ENCODE measurements at regions not wholly inside any gene's neighbourhood (a gene's known extent, or its start where the extent isn't known, plus 50 kb on each side); places are given as distances from the start of the nearest gene placed in this dataset.

DNA sequence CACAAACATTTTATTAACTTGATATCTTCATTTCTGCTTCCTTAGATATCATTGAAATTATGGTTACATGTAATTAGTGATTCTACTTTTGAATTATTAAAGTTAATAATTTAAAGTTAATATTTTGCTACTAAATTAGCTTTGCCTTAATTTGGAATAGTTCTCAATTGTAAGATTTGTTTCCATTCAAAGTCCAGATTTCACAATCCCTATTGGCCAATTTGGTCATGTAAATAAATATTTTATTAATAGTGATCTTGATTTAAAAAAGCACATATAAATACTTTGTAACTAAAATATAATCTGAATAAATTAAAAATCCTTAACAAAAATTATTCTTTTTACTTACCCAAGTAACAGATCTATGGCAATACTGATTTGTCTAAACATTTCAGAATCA, 1558.6 kb downstream of the NCAM2 start:
- no peaks in the 10 kb centered on the region for H3K4me1 Mint-ChIP-seq
- H3K36me3 Mint-ChIP-seq (ENCODE audit: low read depth) = no peaks in the 10 kb centered on the region
- no peak for DNase-seq
- H3K27me3 Mint-ChIP-seq (ENCODE audit: low read depth, poor library complexity) = peaks cover 2% of the 10 kb centered on the region
- H3K27ac Mint-ChIP-seq = no peak overlapping the region
- H3K4me3 Mint-ChIP-seq = no peak overlapping the region
- peaks cover 11% of the 10 kb centered on the region for H3K9me3 Mint-ChIP-seq
- TF ChIP-seq, protein P1, sequence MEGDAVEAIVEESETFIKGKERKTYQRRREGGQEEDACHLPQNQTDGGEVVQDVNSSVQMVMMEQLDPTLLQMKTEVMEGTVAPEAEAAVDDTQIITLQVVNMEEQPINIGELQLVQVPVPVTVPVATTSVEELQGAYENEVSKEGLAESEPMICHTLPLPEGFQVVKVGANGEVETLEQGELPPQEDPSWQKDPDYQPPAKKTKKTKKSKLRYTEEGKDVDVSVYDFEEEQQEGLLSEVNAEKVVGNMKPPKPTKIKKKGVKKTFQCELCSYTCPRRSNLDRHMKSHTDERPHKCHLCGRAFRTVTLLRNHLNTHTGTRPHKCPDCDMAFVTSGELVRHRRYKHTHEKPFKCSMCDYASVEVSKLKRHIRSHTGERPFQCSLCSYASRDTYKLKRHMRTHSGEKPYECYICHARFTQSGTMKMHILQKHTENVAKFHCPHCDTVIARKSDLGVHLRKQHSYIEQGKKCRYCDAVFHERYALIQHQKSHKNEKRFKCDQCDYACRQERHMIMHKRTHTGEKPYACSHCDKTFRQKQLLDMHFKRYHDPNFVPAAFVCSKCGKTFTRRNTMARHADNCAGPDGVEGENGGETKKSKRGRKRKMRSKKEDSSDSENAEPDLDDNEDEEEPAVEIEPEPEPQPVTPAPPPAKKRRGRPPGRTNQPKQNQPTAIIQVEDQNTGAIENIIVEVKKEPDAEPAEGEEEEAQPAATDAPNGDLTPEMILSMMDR (IDR thresholded peaks at IDR 0.05) = no peak

- H3K36me3 Mint-ChIP-seq (ENCODE audit: low read depth) = no peaks in the 10 kb centered on the region
- no peak overlapping the region for H3K4me3 Mint-ChIP-seq
- DNase-seq = no peak
- no peaks in the 10 kb centered on the region for H3K4me1 Mint-ChIP-seq
- TF ChIP-seq, protein P1 (IDR thresholded peaks at IDR 0.05) = no peak
- no peak overlapping the region for H3K27ac Mint-ChIP-seq
- H3K27me3 Mint-ChIP-seq (ENCODE audit: low read depth, poor library complexity) = peaks cover 2% of the 10 kb centered on the region
- H3K9me3 Mint-ChIP-seq = peaks cover 11% of the 10 kb centered on the region
Observed at GRCh38 chr21:22561946-22562345, 1563.7 kb downstream of the NCAM2 start.

- H3K27ac Mint-ChIP-seq = no peak overlapping the region
- peaks cover 6% of the 10 kb centered on the region for H3K4me1 Mint-ChIP-seq
- no peak overlapping the region for H3K4me3 Mint-ChIP-seq
- H3K9me3 Mint-ChIP-seq = no peaks in the 10 kb centered on the region
- TF ChIP-seq, protein P1 (IDR thresholded peaks at IDR 0.05) = no peak
- no peak for DNase-seq
- H3K27me3 Mint-ChIP-seq (ENCODE audit: low read depth, poor library complexity) = peaks cover 4% of the 10 kb centered on the region
- H3K36me3 Mint-ChIP-seq (ENCODE audit: low read depth) = no peaks in the 10 kb centered on the region
Observed at GRCh38 chr21:22573834-22574233, 1575.6 kb downstream of the NCAM2 start.

GRCh38 chr21:22575165-22575584, 1577.0 kb downstream of the NCAM2 start:
- H3K36me3 Mint-ChIP-seq (ENCODE audit: low read depth) = no peaks in the 10 kb centered on the region
- H3K4me3 Mint-ChIP-seq = peak overlapping the region; percentile 64
- no peaks in the 10 kb centered on the region for H3K9me3 Mint-ChIP-seq
- peaks cover 4% of the 10 kb centered on the region for H3K27me3 Mint-ChIP-seq (ENCODE audit: low read depth, poor library complexity)
- no peak overlapping the region for H3K27ac Mint-ChIP-seq
- TF ChIP-seq, protein P1 (IDR thresholded peaks at IDR 0.05) = peak; percentile 61
- peaks cover 6% of the 10 kb centered on the region for H3K4me1 Mint-ChIP-seq
- DNase-seq = peak; percentile 25

GRCh38 chr21:22579741-22580140, 1581.5 kb downstream of the NCAM2 start:
- no peaks in the 10 kb centered on the region for H3K9me3 Mint-ChIP-seq
- peaks cover 4% of the 10 kb centered on the region for H3K27me3 Mint-ChIP-seq (ENCODE audit: low read depth, poor library complexity)
- TF ChIP-seq, protein P1 (IDR thresholded peaks at IDR 0.05) = no peak
- no peaks in the 10 kb centered on the region for H3K36me3 Mint-ChIP-seq (ENCODE audit: low read depth)
- H3K4me1 Mint-ChIP-seq = peaks cover 6% of the 10 kb centered on the region
- no peak for DNase-seq
- H3K27ac Mint-ChIP-seq = no peak overlapping the region
- no peak overlapping the region for H3K4me3 Mint-ChIP-seq

DNA sequence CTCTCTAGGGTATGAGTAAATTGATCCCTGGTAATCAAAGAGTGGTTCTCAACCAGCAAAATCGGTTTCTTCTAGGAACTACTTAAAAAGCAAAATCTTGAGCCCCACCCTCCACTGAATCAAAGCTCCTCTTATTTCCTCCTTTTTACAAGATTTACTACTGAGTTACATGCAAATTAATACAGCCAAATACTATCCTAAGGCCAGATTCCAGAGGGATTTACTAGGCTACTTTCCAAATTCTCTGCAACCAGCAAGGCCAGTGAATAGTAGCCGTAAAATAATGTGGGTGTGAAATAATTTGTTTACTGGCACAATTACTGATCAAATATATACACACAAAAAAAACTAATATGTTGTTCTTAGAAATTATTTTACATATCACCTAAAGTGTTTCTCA, 1583.8 kb downstream of the NCAM2 start:
- no peaks in the 10 kb centered on the region for H3K4me1 Mint-ChIP-seq
- DNase-seq = no peak
- H3K27ac Mint-ChIP-seq = no peak overlapping the region
- no peak overlapping the region for H3K4me3 Mint-ChIP-seq
- TF ChIP-seq, protein P1 (IDR thresholded peaks at IDR 0.05) = no peak
- H3K36me3 Mint-ChIP-seq (ENCODE audit: low read depth) = no peaks in the 10 kb centered on the region
- no peaks in the 10 kb centered on the region for H3K9me3 Mint-ChIP-seq
- no peaks in the 10 kb centered on the region for H3K27me3 Mint-ChIP-seq (ENCODE audit: low read depth, poor library complexity)

Measured in nephron progenitor cell (in vitro differentiated cells).